GM12892 (cell line): ENCODE measurements at regions not wholly inside any gene's neighbourhood (a gene's known extent, or its start where the extent isn't known, plus 50 kb on each side); places are given as distances from the start of the nearest gene placed in this dataset.

Experiments
- POLR2A ChIP-seq: IDR thresholded peaks from 2 replicates; pipeline ENCODE4 v1.6.1; 2011; ENCODE audit warnings: low read depth, low read length, control low read depth
- POLR2AphosphoS5 ChIP-seq: IDR thresholded peaks from 2 replicates; pipeline ENCODE4 v1.6.1; 2011; ENCODE audit warnings: low read depth, low read length, control low read depth
- TAF1 ChIP-seq: IDR thresholded peaks from 2 replicates; pipeline ENCODE4 v1.6.1; 2011; ENCODE audit warnings: low read depth, mild to moderate bottlenecking, control low read depth, low read length, borderline replicate concordance

GRCh38 chr18:10217211-10217610 is 237.2 kb upstream of the APCDD1 start:
- TF ChIP-seq POLR2A: no peak
- TF ChIP-seq TAF1: no peak
- no peak for TF ChIP-seq POLR2AphosphoS5
